ENCODE measurements at regions not wholly inside any gene's neighbourhood (a gene's known extent, or its start where the extent isn't known, plus 50 kb on each side); places are given as distances from the start of the nearest gene placed in this dataset.
"Not testable (repeated sequence)": the region's sequence is repeated elsewhere in the genome, so short reads cannot be mapped to it uniquely, and the experiment has no call there.

GRCh38 chr18:29855637-29856036, 1186.9 kb downstream of the DSC3 start:
- DNase-seq (ENCODE audit: low spot score), result no peak

- no peak for DNase-seq (ENCODE audit: low spot score)
These were observed 1189.4 kb downstream of the DSC3 start for GRCh38 chr18:29853126-29853525.

- DNase-seq (ENCODE audit: low spot score), result no peak
These were observed 1193.4 kb downstream of the DSC3 start for GRCh38 chr18:29849144-29849543.

- no peak for DNase-seq (ENCODE audit: low spot score)
These were observed 1200.9 kb downstream of the DSC3 start for GRCh38 chr18:29841631-29842030.

- no peak for DNase-seq (ENCODE audit: low spot score)
These were observed 1202.5 kb downstream of the DSC3 start for GRCh38 chr18:29840089-29840488.

GRCh38 chr18:29838961-29839360, 1203.6 kb downstream of the DSC3 start:
- DNase-seq (ENCODE audit: low spot score), result not testable (repeated sequence)

GRCh38 chr18:29838556-29838955, 1204.0 kb downstream of the DSC3 start:
- DNase-seq (ENCODE audit: low spot score), result no peak

- DNase-seq (ENCODE audit: low spot score), result no peak
These were observed 1218.9 kb downstream of the DSC3 start for GRCh38 chr18:29823671-29824070.

- no peak for DNase-seq (ENCODE audit: low spot score)
These were observed 1221.0 kb downstream of the DSC3 start for GRCh38 chr18:29821544-29821943.

GRCh38 chr18:29811519-29811918, 1231.0 kb downstream of the DSC3 start:
- DNase-seq (ENCODE audit: low spot score), result no peak

- DNase-seq (ENCODE audit: low spot score), result no peak
These were observed 1261.7 kb downstream of the DSC3 start for GRCh38 chr18:29780816-29781215.

- DNase-seq (ENCODE audit: low spot score), result no peak
These were observed 1263.4 kb downstream of the DSC3 start for GRCh38 chr18:29779096-29779495.

GRCh38 chr18:29753379-29753778, 1289.2 kb downstream of the DSC3 start:
- DNase-seq (ENCODE audit: low spot score), result no peak

- no peak for DNase-seq (ENCODE audit: low spot score)
These were observed 1292.8 kb downstream of the DSC3 start for GRCh38 chr18:29749704-29750103.

- no peak for DNase-seq (ENCODE audit: low spot score)
These were observed 1301.1 kb downstream of the DSC3 start for GRCh38 chr18:29741461-29741860.

- DNase-seq (ENCODE audit: low spot score), result no peak
These were observed 1304.9 kb downstream of the DSC3 start for GRCh38 chr18:29737620-29738019.

GRCh38 chr18:29737190-29737589, 1305.4 kb downstream of the DSC3 start:
- DNase-seq (ENCODE audit: low spot score), result no peak

GRCh38 chr18:29730073-29730472, 1312.5 kb downstream of the DSC3 start:
- DNase-seq (ENCODE audit: low spot score), result no peak

GRCh38 chr18:29726646-29727045, 1315.9 kb downstream of the DSC3 start:
- DNase-seq (ENCODE audit: low spot score), result no peak

- DNase-seq (ENCODE audit: low spot score), result not testable (repeated sequence)
These were observed 1319.1 kb downstream of the DSC3 start for GRCh38 chr18:29723486-29723885.

- DNase-seq (ENCODE audit: low spot score), result not testable (repeated sequence)
These were observed 1326.6 kb downstream of the DSC3 start for GRCh38 chr18:29715960-29716359.

GRCh38 chr18:29712785-29713184, 1329.8 kb downstream of the DSC3 start:
- no peak for DNase-seq (ENCODE audit: low spot score)

- no peak for DNase-seq (ENCODE audit: low spot score)
These were observed 1330.6 kb downstream of the DSC3 start for GRCh38 chr18:29711932-29712331.

GRCh38 chr18:29693334-29693733, 1349.2 kb downstream of the DSC3 start:
- DNase-seq (ENCODE audit: low spot score), result no peak

- DNase-seq (ENCODE audit: low spot score), result no peak
These were observed 1361.0 kb downstream of the DSC3 start for GRCh38 chr18:29681578-29681977.
